ENCODE measurements at regions not wholly inside any gene's neighbourhood (a gene's known extent, or its start where the extent isn't known, plus 50 kb on each side); places are given as distances from the start of the nearest gene placed in this dataset.
A peak's percentile ranks its signal among the peaks of the same experiment; 100 is the strongest.

DNA sequence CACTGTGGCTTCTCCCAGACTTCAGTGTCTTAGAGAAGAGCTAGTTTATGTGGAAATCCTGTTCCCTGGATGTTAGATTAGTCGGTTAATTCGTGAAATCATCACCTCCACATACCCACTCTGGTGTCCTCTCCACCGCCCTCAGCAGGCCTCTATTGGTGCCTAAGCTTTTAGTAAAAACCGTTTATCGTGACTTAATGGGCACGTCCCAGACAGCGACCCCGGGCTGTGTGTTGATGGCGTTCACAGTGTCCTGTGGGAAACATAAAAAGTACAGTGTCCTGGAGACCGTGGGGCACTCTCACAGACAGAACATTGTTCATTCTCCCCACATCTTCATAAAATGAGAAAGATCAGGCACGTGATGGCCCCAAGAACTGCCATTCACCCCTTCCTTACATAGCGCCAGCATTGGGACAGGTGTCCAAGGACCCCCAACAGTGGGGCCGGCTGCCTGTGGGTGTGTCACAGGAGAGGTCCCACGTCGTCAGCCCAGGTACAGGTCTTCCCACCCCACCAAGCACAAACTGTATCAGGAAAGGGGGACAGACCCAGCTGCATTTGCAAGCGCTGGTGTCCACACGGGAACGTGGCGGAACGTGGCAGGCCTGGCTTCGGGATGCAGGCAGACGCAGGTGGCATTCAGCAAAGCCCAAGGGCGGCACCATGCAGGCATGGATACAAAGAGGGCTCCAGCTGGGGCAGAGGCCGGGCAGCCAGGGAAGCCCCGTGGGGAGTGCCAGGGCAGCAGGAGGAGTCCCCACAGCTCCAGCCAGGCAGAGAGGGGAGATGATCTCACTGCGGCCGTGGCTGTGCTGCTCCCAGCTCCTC is 237.7 kb downstream of the DLL1 start:
- no peaks in the 10 kb centered on the region for H3K27me3 ChIP-seq
- no peak overlapping the region for H3K4me3 ChIP-seq
- no peaks in the 10 kb centered on the region for H3K9me3 ChIP-seq
- peaks cover 5 to 24% (median 15%) of the 10 kb centered on the region in 4 donors for H3K4me1 ChIP-seq
- ATAC-seq (ENCODE audit: low FRiP score in 2 of 2) (no peak), DNase-seq (peak; percentile 17 to 74)
- no peaks in the 10 kb centered on the region for H3K36me3 ChIP-seq
- 90 to 91% methylated on average over 15 to 27 of the region's 27 CpGs for WGBS, 2 donors
- TF ChIP-seq POLR2A (IDR thresholded peaks at IDR 0.05) (no peak), EP300 (IDR thresholded peaks at IDR 0.05) (no peak), POLR2AphosphoS5 (IDR thresholded peaks at IDR 0.05) (no peak)
- TF ChIP-seq, protein P1, sequence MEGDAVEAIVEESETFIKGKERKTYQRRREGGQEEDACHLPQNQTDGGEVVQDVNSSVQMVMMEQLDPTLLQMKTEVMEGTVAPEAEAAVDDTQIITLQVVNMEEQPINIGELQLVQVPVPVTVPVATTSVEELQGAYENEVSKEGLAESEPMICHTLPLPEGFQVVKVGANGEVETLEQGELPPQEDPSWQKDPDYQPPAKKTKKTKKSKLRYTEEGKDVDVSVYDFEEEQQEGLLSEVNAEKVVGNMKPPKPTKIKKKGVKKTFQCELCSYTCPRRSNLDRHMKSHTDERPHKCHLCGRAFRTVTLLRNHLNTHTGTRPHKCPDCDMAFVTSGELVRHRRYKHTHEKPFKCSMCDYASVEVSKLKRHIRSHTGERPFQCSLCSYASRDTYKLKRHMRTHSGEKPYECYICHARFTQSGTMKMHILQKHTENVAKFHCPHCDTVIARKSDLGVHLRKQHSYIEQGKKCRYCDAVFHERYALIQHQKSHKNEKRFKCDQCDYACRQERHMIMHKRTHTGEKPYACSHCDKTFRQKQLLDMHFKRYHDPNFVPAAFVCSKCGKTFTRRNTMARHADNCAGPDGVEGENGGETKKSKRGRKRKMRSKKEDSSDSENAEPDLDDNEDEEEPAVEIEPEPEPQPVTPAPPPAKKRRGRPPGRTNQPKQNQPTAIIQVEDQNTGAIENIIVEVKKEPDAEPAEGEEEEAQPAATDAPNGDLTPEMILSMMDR (IDR thresholded peaks at IDR 0.05) = no peak
- no peak overlapping the region for H3K27ac ChIP-seq

DNA sequence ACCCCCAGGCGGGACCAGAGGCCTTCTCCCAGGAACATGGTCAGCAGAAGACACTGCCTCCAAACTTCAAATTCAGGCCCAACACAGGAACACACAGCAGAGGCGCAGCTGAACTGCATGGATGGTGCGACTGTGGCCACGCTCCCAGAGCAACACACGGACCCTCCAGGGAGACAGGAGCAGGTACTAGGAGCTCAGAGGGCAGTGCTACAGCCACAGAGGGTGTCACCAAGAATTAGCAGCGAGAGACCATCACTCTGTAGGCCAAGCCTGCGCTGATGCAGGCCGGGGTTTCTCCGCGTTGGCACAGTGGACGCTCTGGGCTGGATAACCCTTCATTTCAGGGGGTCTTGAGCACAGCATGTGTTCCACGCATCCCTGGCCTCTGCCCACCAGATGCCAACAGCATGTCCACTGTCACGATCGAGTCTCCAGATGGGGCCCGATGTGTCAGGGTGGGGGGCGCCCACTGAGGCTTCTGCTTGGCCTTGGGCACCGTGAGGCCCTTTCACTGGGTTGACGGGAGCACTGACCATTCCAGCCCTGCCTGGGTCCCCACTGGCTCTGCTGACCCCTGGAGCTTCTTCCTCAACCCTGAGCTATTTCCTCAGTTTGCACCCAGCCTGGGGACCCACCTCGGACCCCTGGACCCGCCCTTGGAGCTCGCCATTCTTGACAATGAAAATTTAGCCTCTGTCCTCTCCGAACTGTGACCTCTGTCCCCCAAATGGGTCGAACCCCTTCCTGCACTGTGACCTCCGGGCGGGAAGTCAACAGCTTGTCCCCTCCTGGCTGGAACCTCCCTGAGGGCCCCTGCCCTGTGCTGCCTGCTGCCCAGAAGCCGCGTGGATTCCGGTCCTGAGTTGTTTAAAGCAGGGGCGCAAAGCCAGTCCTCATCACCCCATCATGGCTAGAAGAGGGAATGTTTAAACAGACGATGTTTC is 239.4 kb downstream of the DLL1 start:
- peak; percentile 20 to 60 for DNase-seq

DNA sequence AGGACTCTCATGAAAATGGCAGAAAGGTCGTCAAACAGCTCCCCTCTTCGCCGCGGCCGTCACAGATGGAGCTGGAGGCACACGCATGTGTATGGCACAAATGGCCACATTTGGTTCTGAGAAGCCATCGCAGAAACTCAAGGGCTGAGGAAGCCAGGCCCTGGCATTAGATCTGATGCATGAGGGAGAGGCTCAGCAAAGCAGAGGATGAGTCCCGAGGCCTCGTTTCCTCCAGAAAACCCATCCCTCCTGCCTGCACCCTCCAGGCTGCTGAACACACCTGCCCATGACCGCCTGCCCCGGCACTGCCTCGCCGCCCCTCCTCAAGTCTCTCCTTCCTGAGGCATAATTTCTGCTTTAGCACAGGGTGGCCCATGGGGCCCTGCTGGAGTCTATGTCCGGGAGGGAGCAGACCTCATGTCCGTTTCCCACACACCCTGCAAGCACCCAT is 240.3 kb downstream of the DLL1 start:
- TF ChIP-seq POLR2A (IDR thresholded peaks at IDR 0.05) (no peak), POLR2AphosphoS5 (IDR thresholded peaks at IDR 0.05) (no peak), EP300 (IDR thresholded peaks at IDR 0.05) (no peak)
- TF ChIP-seq, protein P1 (IDR thresholded peaks at IDR 0.05) = no peak
- H3K36me3 ChIP-seq = no peaks in the 10 kb centered on the region
- no peak overlapping the region for H3K4me3 ChIP-seq
- 96% methylated on average over 13 to 15 of the region's 15 CpGs for WGBS, 2 donors
- peak; percentile 18 to 49 for DNase-seq
- H3K27ac ChIP-seq = peak overlapping the region in 2 of 4 donors; percentile 42 to 66
- peaks cover 5 to 24% (median 16%) of the 10 kb centered on the region in 4 donors for H3K4me1 ChIP-seq
- ATAC-seq (ENCODE audit: low FRiP score in 2 of 2) = no peak
- H3K27me3 ChIP-seq = no peaks in the 10 kb centered on the region
- H3K9me3 ChIP-seq = no peaks in the 10 kb centered on the region

More for the DNA sequence above, 239.4 kb downstream of the DLL1 start:
- Histone ChIP-seq H3K4me1 (peaks cover 5 to 24% (median 16%) of the 10 kb centered on the region in 4 donors), H3K9me3 (no peaks in the 10 kb centered on the region), H3K4me3 (no peak overlapping the region), H3K36me3 (no peaks in the 10 kb centered on the region), H3K27ac (no peak overlapping the region), H3K27me3 (no peaks in the 10 kb centered on the region)
- no peak for ATAC-seq (ENCODE audit: low FRiP score in 2 of 2)
- WGBS, 2 donors = 82 to 85% methylated on average over 12 to 30 of the region's 30 CpGs
- TF ChIP-seq, protein P1 (IDR thresholded peaks at IDR 0.05) = no peak
- no peak for TF ChIP-seq EP300 (IDR thresholded peaks at IDR 0.05)
- TF ChIP-seq POLR2A (IDR thresholded peaks at IDR 0.05) = no peak
- TF ChIP-seq POLR2AphosphoS5 (IDR thresholded peaks at IDR 0.05) = no peak

DNA sequence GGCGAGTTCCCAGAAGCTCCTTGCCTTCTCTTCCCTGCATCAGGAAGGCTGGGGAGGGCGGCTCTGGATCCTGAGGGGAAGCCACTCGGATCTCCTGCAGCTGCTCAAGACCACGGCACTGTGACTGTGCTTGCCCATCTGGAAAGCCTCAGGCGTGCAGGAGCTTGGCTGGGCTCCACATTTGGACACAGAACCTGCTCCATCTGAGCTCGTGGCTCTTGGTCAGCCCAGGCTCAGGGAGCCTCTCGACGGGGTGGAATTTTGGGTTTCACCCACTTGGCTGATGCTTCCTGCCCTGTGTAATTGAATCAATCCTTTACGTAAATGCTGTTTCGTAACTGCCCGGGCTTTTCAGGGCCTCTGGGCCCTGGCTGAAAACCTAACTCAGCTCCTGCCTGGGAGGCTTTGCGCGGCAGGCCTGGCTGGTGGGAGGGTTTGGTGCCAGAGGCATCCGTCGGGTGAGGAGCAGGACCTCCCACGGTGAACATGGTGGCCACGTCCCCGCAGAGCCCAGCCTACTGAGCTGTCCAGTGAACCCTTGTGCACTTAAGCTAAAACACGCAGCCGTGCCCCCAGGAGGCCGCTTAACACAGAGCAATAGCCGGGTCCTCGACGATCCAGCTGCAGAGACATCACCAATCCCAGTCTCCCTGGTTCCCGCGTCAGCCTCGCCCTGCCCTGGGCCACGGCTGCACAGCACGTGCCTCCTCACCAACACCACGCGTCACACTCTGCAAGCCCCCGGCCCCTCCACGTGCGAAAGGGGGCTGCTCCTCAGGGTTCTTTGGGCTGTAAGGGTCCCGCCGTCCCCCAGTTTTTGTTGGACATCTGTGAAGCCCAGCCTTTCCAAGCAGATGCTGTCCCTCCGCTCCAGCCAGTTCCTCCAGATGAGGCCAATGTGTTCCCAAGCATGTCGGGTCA is 241.0 kb downstream of the DLL1 start:
- no peaks in the 10 kb centered on the region for H3K9me3 ChIP-seq
- H3K4me1 ChIP-seq = peaks cover 5 to 24% (median 16%) of the 10 kb centered on the region in 4 donors
- TF ChIP-seq, protein P1 (IDR thresholded peaks at IDR 0.05) = no peak
- TF ChIP-seq POLR2AphosphoS5 (IDR thresholded peaks at IDR 0.05) (peak; percentile 59 to 61), POLR2A (IDR thresholded peaks at IDR 0.05) (peak in 1 of 4 donors; percentile 69), EP300 (IDR thresholded peaks at IDR 0.05) (peak in 1 of 4 donors; percentile 10)
- H3K27me3 ChIP-seq = no peaks in the 10 kb centered on the region
- 76 to 88% methylated on average over 24 to 37 of the region's 38 CpGs for WGBS, 2 donors
- ATAC-seq (ENCODE audit: low FRiP score in 2 of 2) (peak; percentile 50 to 85), DNase-seq (peak; percentile 68 to 81)
- H3K27ac ChIP-seq = peak overlapping the region; percentile 62 to 74 (median 64)
- H3K36me3 ChIP-seq = no peaks in the 10 kb centered on the region
- no peak overlapping the region for H3K4me3 ChIP-seq

All from upper lobe of left lung (tissue), 6 donors.